A549 (cell line): ENCODE measurements at regions not wholly inside any gene's neighbourhood (a gene's known extent, or its start where the extent isn't known, plus 50 kb on each side); places are given as distances from the start of the nearest gene placed in this dataset.

ENCODE experiments used
- ATAC-seq, 2 experiments: fragments of 200-7000 bp in 1 of 2; fragments of >200 bp in 1 of 2; cut with Nextera tagmentation in 1 of 2; cut with Tn5 transposase in 1 of 2; 3 replicates each; pipeline versions ENCODE4 v1.8.0 to v1.9.1; 2018 to 2020; ENCODE audit warnings: mild to moderate bottlenecking in 1 of 2, moderate library complexity in 1 of 2
- CTCF ChIA-PET: fragments of 300-600 bp; sonication (Branson Sonifier 250); formaldehyde crosslinking; extraction: SDS; loops from one replicate; lab custom pipeline; 2021; ENCODE audit warnings: antibody characterized with exemption, inconsistent platforms; lab: Yijun Ruan, JAX
- POLR2A ChIA-PET: fragments of 350-600 bp; formaldehyde crosslinking; extraction: SDS; loops from one replicate; lab custom pipeline; 2021; ENCODE audit warnings: antibody characterized with exemption, inconsistent platforms; lab: Yijun Ruan, JAX
- DNase-seq, 2 experiments: peaks; one replicate each; pipeline versions ENCODE4 v3.0.0 to v3.0.0-alpha.2; 2011 to 2016; ENCODE audit warnings: low read depth in 1 of 2, low spot score in 1 of 2
- FAIRE-seq: peaks from 2 replicates; lab custom pipeline; 2011; peaks lifted over from hg19 to GRCh38; lab: Jason Lieb, UNC
- H3K27ac ChIP-seq, 2 experiments: fragments of >200 bp; sonication (Bioruptor Twin); formaldehyde crosslinking; 3 replicates each; pipeline ENCODE4 v1.5.1; 2016 to 2017
- H3K4me1 ChIP-seq: fragments of >200 bp; sonication (Bioruptor Twin); formaldehyde crosslinking; 3 replicates; pipeline ENCODE4 v1.6.1; 2016
- H3K4me2 ChIP-seq: fragments of >200 bp; sonication (Bioruptor Twin); formaldehyde crosslinking; 3 replicates; pipeline ENCODE4 v1.6.1; 2016
- H3K4me3 ChIP-seq: fragments of >200 bp; sonication (Bioruptor Twin); formaldehyde crosslinking; 3 replicates; pipeline ENCODE4 v1.5.1; 2016
- H3K9me3 ChIP-seq: fragments of >200 bp; sonication (Bioruptor Twin); formaldehyde crosslinking; 3 replicates; pipeline ENCODE4 v1.6.1; 2016
- CBX8 ChIP-seq: fragments of 200-600 bp; sonication (generic); IDR thresholded peaks from 2 replicates; pipeline ENCODE4 v1.6.1; 2016
- EHF ChIP-seq: fragments of 250-450 bp; sonication (Bioruptor Pico); IDR thresholded peaks from 2 replicates; pipeline ENCODE4 v1.5.0; 2020; ENCODE audit warnings: mild to moderate bottlenecking
- EHMT2 ChIP-seq: fragments of 200-600 bp; sonication (generic); IDR thresholded peaks from 2 replicates; pipeline ENCODE4 v1.6.1; 2016; ENCODE audit warnings: antibody characterized with exemption, low read depth, mild to moderate bottlenecking, moderate library complexity
- ESRRA ChIP-seq: fragments of 150-350 bp; IDR thresholded peaks from 2 replicates; pipeline ENCODE4 v1.6.1; 2014; ENCODE audit warnings: mild to moderate bottlenecking, low read length, borderline replicate concordance
- FOSL2 ChIP-seq, 2 experiments: fragments of 450-650 bp in 1 of 2; fragments of >200 bp in 1 of 2; sonication (Bioruptor Twin) in 1 of 2; formaldehyde crosslinking; IDR thresholded peaks; 2 replicates each; pipeline versions ENCODE4 v1.5.0 to v1.6.1; 2016 to 2020; ENCODE audit warnings: mild to moderate bottlenecking in 1 of 2, moderate library complexity in 1 of 2
- HDAC2 ChIP-seq: fragments of 200-600 bp; sonication (generic); IDR thresholded peaks from 2 replicates; pipeline ENCODE4 v1.6.1; 2016
- HEYL ChIP-seq: fragments of 250-450 bp; sonication (Bioruptor Pico); IDR thresholded peaks from 2 replicates; pipeline ENCODE4 v1.8.0; 2021; ENCODE audit warnings: mild to moderate bottlenecking, moderate library complexity
- HOXA7 ChIP-seq: fragments of 250-450 bp; sonication (Bioruptor Pico); IDR thresholded peaks from 2 replicates; pipeline ENCODE4 v1.5.0; 2020; ENCODE audit warnings: mild to moderate bottlenecking, moderate library complexity
- JUN ChIP-seq, 2 experiments: fragments of >200 bp; sonication (Bioruptor Twin); formaldehyde crosslinking; IDR thresholded peaks; 2 replicates in 1 of 2; 3 replicates in 1 of 2; pipeline ENCODE4 v1.6.1; 2016 to 2017
- KDM5A ChIP-seq: fragments of 200-600 bp; sonication (generic); IDR thresholded peaks from 2 replicates; pipeline ENCODE4 v1.6.1; 2016; ENCODE audit warnings: antibody characterized with exemption, mild to moderate bottlenecking
- MAFK ChIP-seq: fragments of 450-650 bp; IDR thresholded peaks from 2 replicates; pipeline ENCODE4 v1.6.1; 2014; ENCODE audit not compliant: partially characterized antibody
- NPAS2 ChIP-seq: fragments of 250-450 bp; sonication (Bioruptor Pico); IDR thresholded peaks from 2 replicates; pipeline ENCODE4 v1.8.0; 2022; ENCODE audit warnings: mild to moderate bottlenecking, moderate library complexity, borderline replicate concordance
- NR3C1 ChIP-seq: fragments of >200 bp; sonication (Bioruptor Twin); formaldehyde crosslinking; IDR thresholded peaks from 3 replicates; pipeline ENCODE4 v1.6.1; 2017
- POLR2A ChIP-seq: IDR thresholded peaks from 2 replicates; pipeline ENCODE4 v1.6.1; 2012; ENCODE audit warnings: mild to moderate bottlenecking, low read length
- POLR2AphosphoS2 ChIP-seq: conservative IDR thresholded peaks from 2 replicates; pipeline ENCODE4 v1.6.1; 2012; ENCODE audit warnings: low read length, improper control_type of control experiment, inconsistent platforms
- RFX5 ChIP-seq: fragments of 450-650 bp; IDR thresholded peaks from 2 replicates; pipeline ENCODE4 v1.7.1; 2014; ENCODE audit warnings: antibody characterized with exemption, mild to moderate bottlenecking, moderate library complexity
- ZSCAN20 ChIP-seq: fragments of 250-450 bp; sonication (Bioruptor Pico); IDR thresholded peaks from 2 replicates; pipeline ENCODE4 v1.8.0; 2022; ENCODE audit warnings: mild to moderate bottlenecking, moderate library complexity
- WGBS: methylation state at CpG from one replicate; pipeline ENCODE4 v1.1.6; 2017; ENCODE audit errors: missing lambda C conversion rate; 5-methylcytosine and 5-hydroxymethylcytosine counted together
- TF ChIP-seq, protein P1 (sequence below): IDR thresholded peaks from 2 replicates; pipeline ENCODE4 v1.6.1; 2012; ENCODE audit warnings: low read depth, borderline replicate concordance
- TF ChIP-seq, protein P2 (sequence below): fragments of 250-450 bp; sonication (Bioruptor Pico); IDR thresholded peaks from 2 replicates; pipeline ENCODE4 v1.5.0; 2020; ENCODE audit warnings: low read depth, mild to moderate bottlenecking, moderate library complexity
- TF ChIP-seq, protein P3 (sequence below): fragments of >200 bp; sonication (Bioruptor Twin); formaldehyde crosslinking; IDR thresholded peaks from 2 replicates; pipeline ENCODE4 v1.6.1; 2016
- TF ChIP-seq, protein P4 (sequence below): fragments of 450-650 bp; IDR thresholded peaks from 2 replicates; pipeline ENCODE4 v1.6.1; 2014; ENCODE audit warnings: antibody characterized with exemption

DNA sequence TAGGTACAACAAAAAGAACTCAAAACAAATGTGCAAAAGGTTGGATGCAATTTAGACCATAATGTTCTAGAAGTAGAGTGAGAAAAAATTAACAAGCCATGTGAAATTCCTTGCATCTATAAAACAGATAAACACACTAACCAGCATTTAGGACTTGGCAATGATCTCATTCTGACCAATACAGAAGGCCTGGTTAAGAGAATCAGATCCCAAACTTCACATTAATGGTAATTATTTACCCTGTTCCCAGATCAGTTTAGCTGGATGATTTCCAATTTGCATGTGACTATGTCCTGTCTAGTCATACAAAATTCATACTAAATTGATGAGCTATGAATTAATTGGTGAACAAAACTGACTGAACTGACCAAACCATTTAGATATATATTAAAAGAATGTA lies 98.4 kb upstream of the FIGN start:
- Histone ChIP-seq H3K4me1 (no peaks in the 10 kb centered on the region), H3K27ac (no peak overlapping the region)
- TF ChIP-seq MAFK = no peak
- TF ChIP-seq NPAS2 (CRISPR knock-in tag) = no peak
- TF ChIP-seq, protein P1, sequence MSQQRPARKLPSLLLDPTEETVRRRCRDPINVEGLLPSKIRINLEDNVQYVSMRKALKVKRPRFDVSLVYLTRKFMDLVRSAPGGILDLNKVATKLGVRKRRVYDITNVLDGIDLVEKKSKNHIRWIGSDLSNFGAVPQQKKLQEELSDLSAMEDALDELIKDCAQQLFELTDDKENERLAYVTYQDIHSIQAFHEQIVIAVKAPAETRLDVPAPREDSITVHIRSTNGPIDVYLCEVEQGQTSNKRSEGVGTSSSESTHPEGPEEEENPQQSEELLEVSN = no peak
- no peak for TF ChIP-seq HDAC2
- TF ChIP-seq FOSL2 (IDR thresholded peaks at IDR 0.05) = no peak
- TF ChIP-seq FOSL2 (CRISPR knock-in tag; IDR thresholded peaks at IDR 0.05) = no peak
- no peak for TF ChIP-seq HEYL (CRISPR knock-in tag)
- no peak for TF ChIP-seq EHMT2
- TF ChIP-seq, protein P2, sequence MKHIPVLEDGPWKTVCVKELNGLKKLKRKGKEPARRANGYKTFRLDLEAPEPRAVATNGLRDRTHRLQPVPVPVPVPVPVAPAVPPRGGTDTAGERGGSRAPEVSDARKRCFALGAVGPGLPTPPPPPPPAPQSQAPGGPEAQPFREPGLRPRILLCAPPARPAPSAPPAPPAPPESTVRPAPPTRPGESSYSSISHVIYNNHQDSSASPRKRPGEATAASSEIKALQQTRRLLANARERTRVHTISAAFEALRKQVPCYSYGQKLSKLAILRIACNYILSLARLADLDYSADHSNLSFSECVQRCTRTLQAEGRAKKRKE (CRISPR knock-in tag) = no peak
- TF ChIP-seq, all 56 proteins: peak for 0
- FAIRE-seq = no peak
- ChIA-PET POLR2A (no interaction called here), CTCF (no interaction called here)
- Histone ChIP-seq H3K4me2 (no peak overlapping the region), H3K4me3 (no peak overlapping the region), H3K9me3 (no peaks in the 10 kb centered on the region)
- ATAC-seq = no peak
- no peak for DNase-seq

DNA sequence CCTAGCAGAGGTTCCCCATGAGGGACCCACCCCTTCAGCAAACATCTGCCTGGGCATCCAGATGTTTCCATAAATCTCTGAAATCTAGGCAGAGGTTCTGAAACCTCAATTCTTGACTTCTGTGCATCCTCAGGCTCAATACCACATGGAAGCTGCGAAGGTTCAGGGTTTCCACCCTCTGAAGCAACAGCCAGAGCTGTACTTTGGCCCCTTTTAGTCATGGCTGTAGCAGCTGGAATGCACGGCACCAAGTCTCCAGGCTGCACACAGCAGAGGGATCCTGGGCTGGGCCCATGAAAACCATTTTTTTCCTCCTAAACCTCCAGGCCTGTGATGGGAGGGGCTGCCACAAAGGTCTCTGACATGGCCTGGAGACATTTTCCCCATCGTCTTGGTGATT lies 93.0 kb upstream of the FIGN start:
- WGBS = 48% methylated on average over 3 of the region's 3 CpGs
- ChIA-PET POLR2A (no interaction called here), CTCF (no interaction called here)
- ATAC-seq = no peak
- H3K4me1 ChIP-seq = no peaks in the 10 kb centered on the region
- H3K9me3 ChIP-seq = no peaks in the 10 kb centered on the region
- H3K4me3 ChIP-seq = no peak overlapping the region
- TF ChIP-seq, protein P3, sequence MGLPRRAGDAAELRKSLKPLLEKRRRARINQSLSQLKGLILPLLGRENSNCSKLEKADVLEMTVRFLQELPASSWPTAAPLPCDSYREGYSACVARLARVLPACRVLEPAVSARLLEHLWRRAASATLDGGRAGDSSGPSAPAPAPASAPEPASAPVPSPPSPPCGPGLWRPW = no peak
- TF ChIP-seq HOXA7 (CRISPR knock-in tag) (no peak), ESRRA (no peak), HEYL (CRISPR knock-in tag) (no peak), CBX8 (no peak), RFX5 (no peak), MAFK (no peak)
- TF ChIP-seq, protein P1 = no peak
- TF ChIP-seq, all 56 proteins: peak for 0
- no peak overlapping the region for H3K4me2 ChIP-seq
- FAIRE-seq (no peak), DNase-seq (no peak)
- H3K27ac ChIP-seq = no peak overlapping the region

DNA sequence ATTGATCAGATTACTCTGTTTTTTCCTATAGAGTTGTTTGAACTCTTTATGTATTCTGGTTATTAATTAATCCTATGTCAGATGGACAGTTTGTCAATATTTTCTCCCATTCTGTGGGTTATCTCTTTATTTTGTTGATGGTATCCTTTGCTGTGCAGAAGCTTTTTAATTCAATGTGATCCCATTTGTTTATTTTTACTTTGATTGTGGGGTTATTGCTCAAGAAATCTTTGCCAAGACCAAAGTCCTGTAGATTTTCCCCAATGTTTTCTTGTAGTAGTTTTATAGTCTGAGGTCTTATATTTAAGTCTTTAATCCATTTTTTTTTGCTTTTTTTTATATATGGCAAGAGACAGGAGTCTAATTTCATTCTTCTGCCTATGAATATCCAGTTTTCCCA lies 86.2 kb upstream of the FIGN start:
- TF ChIP-seq JUN (IDR thresholded peaks at IDR 0.05) (no peak), MAFK (no peak), KDM5A (no peak), EHF (no peak), NR3C1 (no peak), POLR2A (no peak), ESRRA (no peak), POLR2AphosphoS2 (no peak), ZSCAN20 (CRISPR knock-in tag) (no peak), CBX8 (no peak)
- TF ChIP-seq, protein P4, sequence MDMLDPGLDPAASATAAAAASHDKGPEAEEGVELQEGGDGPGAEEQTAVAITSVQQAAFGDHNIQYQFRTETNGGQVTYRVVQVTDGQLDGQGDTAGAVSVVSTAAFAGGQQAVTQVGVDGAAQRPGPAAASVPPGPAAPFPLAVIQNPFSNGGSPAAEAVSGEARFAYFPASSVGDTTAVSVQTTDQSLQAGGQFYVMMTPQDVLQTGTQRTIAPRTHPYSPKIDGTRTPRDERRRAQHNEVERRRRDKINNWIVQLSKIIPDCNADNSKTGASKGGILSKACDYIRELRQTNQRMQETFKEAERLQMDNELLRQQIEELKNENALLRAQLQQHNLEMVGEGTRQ = no peak
- CTCF ChIA-PET = interaction anchor here (0.7 kb wide), 1 partner anchor 224 kb away, joined by 3 read pairs; no protein-coding TSS in a partner anchor
- DNase-seq (no peak), ATAC-seq (no peak), FAIRE-seq (no peak)
- Histone ChIP-seq H3K4me3 (no peak overlapping the region), H3K27ac (no peak overlapping the region), H3K9me3 (peaks cover 3% of the 10 kb centered on the region; the same call in 1 of the 3 replicates), H3K4me1 (no peaks in the 10 kb centered on the region), H3K4me2 (no peak overlapping the region)
- POLR2A ChIA-PET = no interaction called here
